ENCODE measurements at regions not wholly inside any gene's neighbourhood (a gene's known extent, or its start where the extent isn't known, plus 50 kb on each side); places are given as distances from the start of the nearest gene placed in this dataset.

DNA sequence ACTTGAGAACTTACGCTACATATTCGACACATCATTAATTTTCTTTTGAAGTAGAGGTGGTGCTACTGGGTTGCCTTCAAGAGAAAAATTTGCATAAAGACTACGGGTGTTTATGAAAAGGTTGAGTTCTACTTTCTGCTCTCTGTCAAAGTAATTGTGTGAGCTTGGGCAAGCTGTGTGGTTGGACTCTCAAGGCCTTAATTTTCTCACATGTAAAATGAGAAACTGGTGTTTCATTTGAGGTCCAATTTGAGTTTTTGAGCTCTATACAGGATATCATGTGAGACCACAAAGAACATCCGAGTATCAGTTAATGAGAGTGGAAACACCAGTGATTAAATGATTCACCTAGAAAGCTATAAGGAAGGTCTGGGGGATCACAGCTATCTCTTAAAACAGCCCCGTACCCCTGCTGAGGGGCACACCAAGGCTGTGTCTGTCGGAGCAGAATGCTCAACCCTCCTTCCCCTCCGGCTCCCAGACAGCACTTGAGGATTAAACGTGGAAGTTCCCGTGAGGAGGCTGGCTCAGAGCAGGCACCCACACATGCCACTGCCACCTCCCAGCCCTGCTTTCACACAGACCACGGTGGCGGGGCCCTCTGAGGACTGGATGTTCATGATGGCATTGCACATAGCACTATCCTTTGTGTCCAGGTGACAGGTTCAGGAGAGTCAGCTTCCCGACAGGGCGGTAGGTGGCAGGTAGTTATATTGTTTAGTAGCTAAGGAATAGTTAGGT, 191.8 kb downstream of the RNF144A start:
- no peak for DNase-seq (ENCODE audit: low read depth)
- TF ChIP-seq, protein P1, sequence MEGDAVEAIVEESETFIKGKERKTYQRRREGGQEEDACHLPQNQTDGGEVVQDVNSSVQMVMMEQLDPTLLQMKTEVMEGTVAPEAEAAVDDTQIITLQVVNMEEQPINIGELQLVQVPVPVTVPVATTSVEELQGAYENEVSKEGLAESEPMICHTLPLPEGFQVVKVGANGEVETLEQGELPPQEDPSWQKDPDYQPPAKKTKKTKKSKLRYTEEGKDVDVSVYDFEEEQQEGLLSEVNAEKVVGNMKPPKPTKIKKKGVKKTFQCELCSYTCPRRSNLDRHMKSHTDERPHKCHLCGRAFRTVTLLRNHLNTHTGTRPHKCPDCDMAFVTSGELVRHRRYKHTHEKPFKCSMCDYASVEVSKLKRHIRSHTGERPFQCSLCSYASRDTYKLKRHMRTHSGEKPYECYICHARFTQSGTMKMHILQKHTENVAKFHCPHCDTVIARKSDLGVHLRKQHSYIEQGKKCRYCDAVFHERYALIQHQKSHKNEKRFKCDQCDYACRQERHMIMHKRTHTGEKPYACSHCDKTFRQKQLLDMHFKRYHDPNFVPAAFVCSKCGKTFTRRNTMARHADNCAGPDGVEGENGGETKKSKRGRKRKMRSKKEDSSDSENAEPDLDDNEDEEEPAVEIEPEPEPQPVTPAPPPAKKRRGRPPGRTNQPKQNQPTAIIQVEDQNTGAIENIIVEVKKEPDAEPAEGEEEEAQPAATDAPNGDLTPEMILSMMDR (IDR thresholded peaks at IDR 0.05; ENCODE audit: low read depth, low read length): no peak
- TF ChIP-seq MYC (IDR thresholded peaks at IDR 0.05; ENCODE audit: low read depth, low read length) (no peak), POLR2A (IDR thresholded peaks at IDR 0.05; ENCODE audit: extremely low read depth, insufficient read length) (no peak)
- TF ChIP-seq, protein P2, sequence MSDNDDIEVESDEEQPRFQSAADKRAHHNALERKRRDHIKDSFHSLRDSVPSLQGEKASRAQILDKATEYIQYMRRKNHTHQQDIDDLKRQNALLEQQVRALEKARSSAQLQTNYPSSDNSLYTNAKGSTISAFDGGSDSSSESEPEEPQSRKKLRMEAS (IDR thresholded peaks at IDR 0.05; ENCODE audit: low read depth, low read length): no peak

DNA sequence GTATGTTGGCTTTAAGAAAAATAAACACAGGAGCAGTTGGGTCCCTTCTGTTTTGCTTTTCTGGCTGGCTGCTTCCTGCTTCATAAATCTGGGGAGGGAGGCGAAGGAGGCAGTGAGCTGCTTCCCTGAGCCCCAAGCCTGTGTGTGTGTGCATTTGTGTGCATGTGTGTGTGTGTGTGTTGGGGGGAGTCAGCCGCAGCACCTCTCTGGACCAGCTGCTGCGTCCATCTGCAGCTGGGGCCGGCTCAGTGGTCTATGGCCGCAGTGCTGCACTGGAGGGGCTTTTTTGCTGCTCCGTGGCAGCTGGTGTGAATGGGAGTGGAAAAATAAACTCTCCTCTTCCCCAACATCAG, 192.3 kb downstream of the RNF144A start:
- H3K4me3 ChIP-seq (ENCODE audit: low read depth, low read length): no peak overlapping the region
- no peak for TF ChIP-seq MYC (IDR thresholded peaks at IDR 0.05; ENCODE audit: low read depth, low read length)
- TF ChIP-seq POLR2A (IDR thresholded peaks at IDR 0.05; ENCODE audit: extremely low read depth, insufficient read length): no peak
- TF ChIP-seq, protein P1 (IDR thresholded peaks at IDR 0.05; ENCODE audit: low read depth, low read length): no peak
- TF ChIP-seq, protein P2 (IDR thresholded peaks at IDR 0.05; ENCODE audit: low read depth, low read length): no peak

More for the DNA sequence above, 191.8 kb downstream of the RNF144A start:
- H3K4me3 ChIP-seq (ENCODE audit: low read depth, low read length): no peak overlapping the region

DNA sequence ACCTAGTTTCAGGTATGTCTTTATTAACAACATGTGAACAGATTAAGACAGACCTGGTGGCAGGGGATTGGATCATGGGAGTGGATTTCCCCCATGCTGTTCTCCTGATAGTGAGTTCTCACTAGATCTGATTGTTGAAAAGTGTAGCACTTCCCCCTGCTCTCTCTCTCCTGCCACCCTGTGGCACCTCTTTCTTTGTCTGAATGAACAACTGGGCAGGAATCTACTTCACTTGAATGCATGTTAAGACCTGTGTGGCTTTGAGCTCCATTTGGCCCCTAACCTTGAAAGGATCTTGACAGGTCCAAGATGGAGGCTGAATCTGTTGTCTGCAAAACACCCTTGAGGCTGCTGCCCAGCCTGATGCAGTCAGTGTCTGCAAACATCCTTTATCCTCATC, 194.4 kb downstream of the RNF144A start:
- no peak for DNase-seq (ENCODE audit: low read depth)
- H3K4me3 ChIP-seq (ENCODE audit: low read depth, low read length): no peak overlapping the region
- TF ChIP-seq, protein P1 (IDR thresholded peaks at IDR 0.05; ENCODE audit: low read depth, low read length): no peak
- no peak for TF ChIP-seq POLR2A (IDR thresholded peaks at IDR 0.05; ENCODE audit: extremely low read depth, insufficient read length)
- TF ChIP-seq MYC (IDR thresholded peaks at IDR 0.05; ENCODE audit: low read depth, low read length): no peak

More for the DNA sequence above, 192.3 kb downstream of the RNF144A start:
- DNase-seq (ENCODE audit: low read depth): no peak

DNA sequence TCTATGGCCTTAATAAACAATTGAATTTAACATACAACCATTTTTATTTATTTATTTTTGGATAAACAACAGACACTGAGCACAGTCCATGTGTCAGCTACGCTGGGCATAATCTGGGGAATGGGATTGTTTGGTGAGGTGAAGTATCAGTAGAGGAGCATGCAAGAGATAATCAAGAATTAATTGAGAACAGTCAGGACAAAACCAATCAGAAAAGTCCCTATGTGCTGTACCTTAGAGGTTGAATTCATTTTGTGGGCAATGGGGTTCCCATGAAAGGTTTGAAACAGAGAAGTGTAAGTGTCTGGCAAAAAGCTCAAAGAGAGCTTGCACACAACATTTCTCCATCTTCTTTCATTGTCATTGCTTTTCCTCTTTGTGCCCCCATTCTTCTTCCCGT, 198.2 kb downstream of the RNF144A start:
- H3K4me3 ChIP-seq (ENCODE audit: low read depth, low read length): no peak overlapping the region
- no peak for TF ChIP-seq POLR2A (IDR thresholded peaks at IDR 0.05; ENCODE audit: extremely low read depth, insufficient read length)
- TF ChIP-seq, protein P1 (IDR thresholded peaks at IDR 0.05; ENCODE audit: low read depth, low read length): no peak
- no peak for TF ChIP-seq MYC (IDR thresholded peaks at IDR 0.05; ENCODE audit: low read depth, low read length)
- TF ChIP-seq, protein P2 (IDR thresholded peaks at IDR 0.05; ENCODE audit: low read depth, low read length): no peak
- no peak for DNase-seq (ENCODE audit: low read depth)

DNA sequence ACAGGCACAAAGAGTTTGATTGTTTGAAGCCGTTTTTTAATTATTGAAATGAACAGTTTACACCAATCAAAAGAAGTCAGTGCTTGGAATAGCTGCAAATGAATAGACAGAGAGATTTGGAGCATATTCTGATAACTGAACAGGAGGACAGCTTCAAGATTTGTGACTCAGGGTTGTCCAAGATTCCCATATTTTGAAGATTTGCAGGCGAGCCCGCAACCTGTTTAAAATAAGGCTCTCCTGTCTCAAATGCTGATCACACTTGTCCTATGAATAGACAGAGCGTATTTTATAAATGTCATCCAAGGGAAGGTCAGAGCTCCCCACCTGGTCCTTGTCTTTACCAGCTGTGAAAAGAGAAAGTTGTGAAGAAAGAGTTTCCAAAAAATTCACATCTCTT, 198.7 kb downstream of the RNF144A start:
- DNase-seq (ENCODE audit: low read depth): no peak
- H3K4me3 ChIP-seq (ENCODE audit: low read depth, low read length): no peak overlapping the region
- TF ChIP-seq POLR2A (IDR thresholded peaks at IDR 0.05; ENCODE audit: extremely low read depth, insufficient read length) (no peak), MYC (IDR thresholded peaks at IDR 0.05; ENCODE audit: low read depth, low read length) (no peak)
- TF ChIP-seq, protein P1 (IDR thresholded peaks at IDR 0.05; ENCODE audit: low read depth, low read length): no peak
- TF ChIP-seq, protein P2 (IDR thresholded peaks at IDR 0.05; ENCODE audit: low read depth, low read length): no peak

Measured in NB4 (cell line).